Keratinocyte (primary cell): ENCODE measurements at regions not wholly inside any gene's neighbourhood (a gene's known extent, or its start where the extent isn't known, plus 50 kb on each side); places are given as distances from the start of the nearest gene placed in this dataset.

Experiments
- DNase-seq: peaks from one replicate; pipeline ENCODE4 v3.0.0-alpha.2; 2011; ENCODE audit warnings: low read depth, missing footprints, low spot score
- FAIRE-seq: peaks from 2 replicates; lab custom pipeline; 2011; peaks lifted over from hg19 to GRCh38; lab: Jason Lieb, UNC
- H2AFZ ChIP-seq: 2 replicates; pipeline ENCODE4 v1.6.0; 2012; ENCODE audit warnings: low read length, control low read depth, inconsistent platforms; ENCODE audit not compliant: control insufficient read depth
- H3K27ac ChIP-seq: 2 replicates; pipeline ENCODE4 v1.5.1; 2011; ENCODE audit warnings: low read length; ENCODE audit not compliant: control insufficient read depth, insufficient read depth
- H3K27me3 ChIP-seq: 3 replicates; pipeline ENCODE4 v1.6.0; 2011; ENCODE audit warnings: low read length; ENCODE audit not compliant: control insufficient read depth, insufficient read depth; ENCODE audit errors: extremely low read depth
- H3K36me3 ChIP-seq, 2 experiments: 2 replicates in 1 of 2; 3 replicates in 1 of 2; pipeline ENCODE4 v1.5.1; 2011; ENCODE audit warnings: low read length in 2 of 2, mild to moderate bottlenecking in 1 of 2; ENCODE audit not compliant: control insufficient read depth in 2 of 2, insufficient read depth in 2 of 2; ENCODE audit errors: extremely low read depth in 1 of 2
- H3K4me1 ChIP-seq: 3 replicates; pipeline ENCODE4 v1.5.1; 2011; ENCODE audit warnings: low read length; ENCODE audit not compliant: control insufficient read depth, insufficient read depth; ENCODE audit errors: extremely low read depth
- H3K4me2 ChIP-seq: 3 replicates; pipeline ENCODE4 v1.6.0; 2011; ENCODE audit warnings: low read depth, low read length; ENCODE audit not compliant: control insufficient read depth, insufficient read depth; ENCODE audit errors: extremely low read depth
- H3K4me3 ChIP-seq, 3 experiments: fragments of 200-600 bp in 1 of 3; sonication (generic) in 1 of 3; 2 replicates in 2 of 3; 3 replicates in 1 of 3; pipeline ENCODE4 v1.5.1; 2011 to 2016; ENCODE audit warnings: low read length in 3 of 3, mild to moderate bottlenecking in 3 of 3, control low read depth in 2 of 3, inconsistent platforms in 1 of 3, low read depth in 1 of 3, mixed read lengths in 1 of 3, mixed run types in 1 of 3, moderate library complexity in 1 of 3; ENCODE audit not compliant: control insufficient read depth in 2 of 3, insufficient read depth in 2 of 3; ENCODE audit errors: extremely low read depth in 1 of 3
- H3K79me2 ChIP-seq: 2 replicates; pipeline ENCODE4 v1.6.0; 2012; ENCODE audit warnings: low read length; ENCODE audit not compliant: control insufficient read depth, insufficient read depth
- H3K9ac ChIP-seq: 3 replicates; pipeline ENCODE4 v1.6.0; 2011; ENCODE audit warnings: low read length; ENCODE audit not compliant: control insufficient read depth, insufficient read depth; ENCODE audit errors: extremely low read depth
- H3K9me1 ChIP-seq: 3 replicates; pipeline ENCODE4 v1.6.0; 2011; ENCODE audit warnings: low read length; ENCODE audit not compliant: control insufficient read depth, insufficient read depth; ENCODE audit errors: extremely low read depth
- H3K9me3 ChIP-seq: 2 replicates; pipeline ENCODE4 v1.5.1; 2012; ENCODE audit warnings: low read depth, low read length; ENCODE audit not compliant: control insufficient read depth
- H4K20me1 ChIP-seq: 3 replicates; pipeline ENCODE4 v1.6.0; 2011; ENCODE audit warnings: low read length; ENCODE audit not compliant: control insufficient read depth, insufficient read depth; ENCODE audit errors: extremely low read depth
- CTCF ChIP-seq, 3 experiments: IDR thresholded peaks in 1 of 3; conservative IDR thresholded peaks in 1 of 3; optimal IDR thresholded peaks in 1 of 3; 2 replicates in 2 of 3; 3 replicates in 1 of 3; pipeline versions ENCODE3 to v1.5.1; 2011; ENCODE audit warnings: low read length in 3 of 3, mild to moderate bottlenecking in 3 of 3, moderate library complexity in 2 of 3, control low read depth in 1 of 3, inconsistent platforms in 1 of 3; ENCODE audit not compliant: insufficient read depth in 2 of 3; ENCODE audit errors: extremely low read depth in 1 of 3
- EZH2 ChIP-seq: IDR thresholded peaks from one replicate; pipeline ENCODE4 v1.6.1; 2012; ENCODE audit warnings: inconsistent platforms, mild to moderate bottlenecking, low read length, moderate library complexity
- dilution Hi-C: fragments of 300-500 bp; cut with MboI; formaldehyde crosslinking; loops from one replicate; pipeline ENCODE4 v1.7.0; 2020; ENCODE audit warnings: low sequenced_read_pairs; ENCODE audit not compliant: extremely low pct_ligation_motif_present

GRCh38 chr10:113454341-113455061 lies 98.4 kb upstream of the HABP2 start:
- H3K4me2 ChIP-seq: no peak overlapping the region
- no peaks in the 10 kb centered on the region for H3K9me1 ChIP-seq
- TF ChIP-seq EZH2 (no peak), CTCF (optimal IDR thresholded peaks at IDR 0.05 in 1 of 3, IDR thresholded peaks at IDR 0.05 in 1 of 3, conservative IDR thresholded peaks at IDR 0.05 in 1 of 3; ENCODE audit: extremely low read depth in 1 of 3, insufficient read depth in 2 of 3, low read length in 3 of 3) (peak; percentile 58 to 80 (median 72))
- no peaks in the 10 kb centered on the region for H3K9me3 ChIP-seq
- H3K4me1 ChIP-seq: no peaks in the 10 kb centered on the region
- DNase-seq (no peak), FAIRE-seq (no peak)
- H3K4me3 ChIP-seq: no peak overlapping the region
- H3K79me2 ChIP-seq: no peaks in the 10 kb centered on the region
- no peaks in the 10 kb centered on the region for H3K27me3 ChIP-seq
- no peaks in the 10 kb centered on the region for H4K20me1 ChIP-seq
- H3K27ac ChIP-seq: no peak overlapping the region
- peak overlapping the region; percentile 45 for H2AFZ ChIP-seq
- H3K9ac ChIP-seq: no peak overlapping the region
- no peaks in the 10 kb centered on the region for H3K36me3 ChIP-seq
- dilution Hi-C loops: no loop called here

GRCh38 chr10:113455947-113456346 lies 96.9 kb upstream of the HABP2 start:
- Histone ChIP-seq H3K4me2 (no peak overlapping the region), H3K9me3 (no peaks in the 10 kb centered on the region), H3K4me3 (no peak overlapping the region), H3K27ac (no peak overlapping the region), H3K27me3 (no peaks in the 10 kb centered on the region), H4K20me1 (no peaks in the 10 kb centered on the region), H3K9ac (no peak overlapping the region), H3K79me2 (no peaks in the 10 kb centered on the region), H2AFZ (no peak overlapping the region), H3K36me3 (no peaks in the 10 kb centered on the region), H3K9me1 (no peaks in the 10 kb centered on the region), H3K4me1 (no peaks in the 10 kb centered on the region)
- TF ChIP-seq CTCF (optimal IDR thresholded peaks at IDR 0.05 in 1 of 3, IDR thresholded peaks at IDR 0.05 in 1 of 3, conservative IDR thresholded peaks at IDR 0.05 in 1 of 3; ENCODE audit: extremely low read depth in 1 of 3, insufficient read depth in 2 of 3, low read length in 3 of 3) (no peak), EZH2 (no peak)
- dilution Hi-C loops: no loop called here
- FAIRE-seq (no peak), DNase-seq (no peak)
